Ishikawa (cell line): ENCODE measurements at regions not wholly inside any gene's neighbourhood (a gene's known extent, or its start where the extent isn't known, plus 50 kb on each side); places are given as distances from the start of the nearest gene placed in this dataset.

ENCODE experiments used
- CEBPB ChIP-seq: IDR thresholded peaks from 2 replicates; pipeline ENCODE4 v1.6.1; 2012
- CREB1 ChIP-seq: IDR thresholded peaks from 2 replicates; pipeline ENCODE4 v1.6.1; 2012; ENCODE audit warnings: low read depth
- EGR1 ChIP-seq: IDR thresholded peaks from 2 replicates; pipeline ENCODE4 v1.6.1; 2012
- EP300 ChIP-seq: IDR thresholded peaks from 2 replicates; pipeline ENCODE4 v1.6.1; 2012; ENCODE audit warnings: borderline replicate concordance
- FOXM1 ChIP-seq: IDR thresholded peaks from 2 replicates; pipeline ENCODE4 v1.6.1; 2012; ENCODE audit warnings: low read depth, borderline replicate concordance
- MAX ChIP-seq: IDR thresholded peaks from 2 replicates; pipeline ENCODE4 v1.6.1; 2012
- NFIC ChIP-seq: IDR thresholded peaks from 2 replicates; pipeline ENCODE4 v1.6.1; 2012
- RAD21 ChIP-seq: IDR thresholded peaks from 2 replicates; pipeline ENCODE4 v1.6.1; 2012; ENCODE audit warnings: low read depth
- REST ChIP-seq: IDR thresholded peaks from 2 replicates; pipeline ENCODE4 v1.6.1; 2012; ENCODE audit warnings: low read depth, mild to moderate bottlenecking
- TAF1 ChIP-seq: IDR thresholded peaks from 2 replicates; pipeline ENCODE4 v1.6.1; 2012; ENCODE audit warnings: low read depth, mild to moderate bottlenecking
- TCF12 ChIP-seq: IDR thresholded peaks from 2 replicates; pipeline ENCODE4 v1.6.1; 2012; ENCODE audit warnings: low read depth
- YY1 ChIP-seq: IDR thresholded peaks from 2 replicates; pipeline ENCODE4 v1.6.1; 2012; ENCODE audit warnings: low read depth
- ZBTB7A ChIP-seq: IDR thresholded peaks from 2 replicates; pipeline ENCODE4 v1.6.1; 2012; ENCODE audit warnings: low read depth
- TF ChIP-seq, protein P1 (sequence below): IDR thresholded peaks from 2 replicates; pipeline ENCODE4 v1.6.1; 2012

GRCh38 chr1:198449261-198449660, 91.2 kb downstream of the ATP6V1G3 start:
- TF ChIP-seq REST, result no peak

GRCh38 chr1:198447468-198447867, 93.0 kb downstream of the ATP6V1G3 start:
- no peak for TF ChIP-seq FOXM1
- no peak for TF ChIP-seq YY1
- TF ChIP-seq RAD21, result no peak
- TF ChIP-seq CEBPB, result no peak
- no peak for TF ChIP-seq TCF12
- no peak for TF ChIP-seq ZBTB7A
- TF ChIP-seq REST, result no peak

DNA sequence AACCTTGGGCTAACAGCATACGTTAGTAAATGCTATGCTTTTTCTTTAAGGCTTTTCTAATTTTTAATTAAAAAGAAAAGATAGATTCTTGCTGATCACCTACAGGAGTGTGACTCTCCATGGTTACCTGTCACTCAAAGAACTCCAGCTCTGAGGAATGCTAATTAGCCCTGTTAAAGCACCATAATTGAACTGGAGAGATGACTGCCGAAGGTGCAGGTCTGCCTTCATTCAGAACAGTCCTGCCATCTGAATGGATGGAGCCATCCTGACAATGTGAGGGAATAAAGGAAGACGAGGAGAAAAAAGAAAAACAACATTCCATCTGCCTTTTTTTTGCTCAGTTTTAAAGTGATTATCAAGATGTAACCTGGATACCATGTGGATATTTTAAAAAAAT, 94.6 kb downstream of the ATP6V1G3 start:
- TF ChIP-seq MAX, result no peak
- no peak for TF ChIP-seq ZBTB7A
- no peak for TF ChIP-seq TAF1
- no peak for TF ChIP-seq CREB1
- TF ChIP-seq YY1, result no peak
- TF ChIP-seq TCF12, result no peak
- no peak for TF ChIP-seq REST

- no peak for TF ChIP-seq TCF12
- TF ChIP-seq, protein P1, sequence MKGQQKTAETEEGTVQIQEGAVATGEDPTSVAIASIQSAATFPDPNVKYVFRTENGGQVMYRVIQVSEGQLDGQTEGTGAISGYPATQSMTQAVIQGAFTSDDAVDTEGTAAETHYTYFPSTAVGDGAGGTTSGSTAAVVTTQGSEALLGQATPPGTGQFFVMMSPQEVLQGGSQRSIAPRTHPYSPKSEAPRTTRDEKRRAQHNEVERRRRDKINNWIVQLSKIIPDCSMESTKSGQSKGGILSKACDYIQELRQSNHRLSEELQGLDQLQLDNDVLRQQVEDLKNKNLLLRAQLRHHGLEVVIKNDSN, result no peak
- peak; percentile 17; the same call in 1 of the 2 replicates for TF ChIP-seq FOXM1
Measured at GRCh38 chr1:198444792-198445191, 95.7 kb downstream of the ATP6V1G3 start.

- TF ChIP-seq MAX (0 out of 2 replicates have a peak, but pooled peaks have one; percentile 20), TAF1 (no peak), CREB1 (no peak), YY1 (no peak), CEBPB (peak; percentile 90), EP300 (peak; percentile 87), NFIC (peak; percentile 74), TCF12 (peak; percentile 68), EGR1 (no peak), FOXM1 (peak; percentile 67; the same call in 1 of the 2 replicates)
- TF ChIP-seq, protein P1, result no peak
Measured at GRCh38 chr1:198443365-198444233, 96.9 kb downstream of the ATP6V1G3 start.
